Activated T-cell treated with anti-CD3 and anti-CD28 coated beads, Interleukin-2, amount 50 U/mL, for 24 hours (primary cell): ENCODE measurements at regions not wholly inside any gene's neighbourhood (a gene's known extent, or its start where the extent isn't known, plus 50 kb on each side); places are given as distances from the start of the nearest gene placed in this dataset.

ENCODE experiments used
- DNase-seq: peaks from one replicate; pipeline ENCODE4 v3.0.0-alpha.2; 2020
- H3K27ac Mint-ChIP-seq: 2 replicates; pipeline ENCODE4 v1.8.0; 2020; ENCODE audit warnings: mild to moderate bottlenecking, mixed read lengths
- H3K27me3 Mint-ChIP-seq: 2 replicates; pipeline ENCODE4 v1.8.0; 2020; ENCODE audit warnings: mixed read lengths
- H3K36me3 Mint-ChIP-seq: 2 replicates; pipeline ENCODE4 v1.8.0; 2020; ENCODE audit warnings: low read depth, mixed read lengths
- H3K4me1 Mint-ChIP-seq: 2 replicates; pipeline ENCODE4 v1.8.0; 2020; ENCODE audit warnings: low read depth, mixed read lengths
- H3K4me3 Mint-ChIP-seq: 2 replicates; pipeline ENCODE4 v1.8.0; 2020; ENCODE audit warnings: mild to moderate bottlenecking, moderate library complexity, mixed read lengths
- H3K9me3 Mint-ChIP-seq: 2 replicates; pipeline ENCODE4 v1.8.0; 2020; ENCODE audit warnings: mixed read lengths

- Mint-ChIP-seq H3K27ac (no peak overlapping the region), H3K4me3 (no peak overlapping the region), H3K36me3 (no peaks in the 10 kb centered on the region), H3K9me3 (no peaks in the 10 kb centered on the region), H3K4me1 (no peaks in the 10 kb centered on the region), H3K27me3 (no peaks in the 10 kb centered on the region)
- DNase-seq = no peak
These were observed 108.8 kb upstream of the MCTP2 start for GRCh38 chr15:94122516-94122915.

DNA sequence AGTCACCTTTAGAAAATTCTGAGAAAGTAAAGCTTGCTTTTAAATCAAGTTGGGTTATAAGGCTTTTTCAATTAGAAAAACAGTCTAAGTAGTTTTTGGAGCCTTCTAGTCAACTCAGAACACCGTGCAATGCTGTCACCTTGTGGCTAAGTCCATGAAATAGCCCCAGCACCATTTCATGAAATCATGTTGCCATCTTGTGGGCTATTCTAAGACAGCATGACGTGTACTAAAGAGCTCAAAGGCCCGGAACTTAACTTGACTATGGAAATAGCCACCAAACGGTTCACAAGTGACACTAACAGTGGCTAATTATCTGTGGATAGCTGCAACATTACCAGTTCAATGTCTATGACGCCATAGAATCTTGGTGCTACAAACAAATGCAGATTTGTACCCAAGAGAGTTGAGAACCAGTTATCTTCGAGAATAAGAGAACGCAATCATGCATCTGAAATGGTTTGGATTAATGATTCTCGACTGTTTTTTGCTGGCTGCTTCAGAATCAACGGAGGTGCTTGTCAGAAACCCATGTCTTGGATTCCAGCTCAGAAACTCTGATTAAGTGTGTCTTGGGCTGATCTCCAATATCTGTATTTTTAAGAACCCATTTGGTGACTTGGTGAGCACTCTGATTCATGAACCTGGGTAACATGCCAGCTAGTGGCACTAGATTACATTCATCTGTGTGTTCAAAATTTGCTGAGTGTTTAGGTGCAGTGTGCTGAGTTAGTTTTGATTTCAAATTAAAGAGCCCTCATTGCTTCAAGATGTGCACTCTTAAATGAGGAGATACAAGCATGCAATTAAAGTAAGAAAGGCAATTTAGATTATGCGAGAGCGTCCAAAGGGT is 111.2 kb upstream of the MCTP2 start:
- no peaks in the 10 kb centered on the region for H3K4me1 Mint-ChIP-seq
- no peak overlapping the region for H3K27ac Mint-ChIP-seq
- H3K27me3 Mint-ChIP-seq = no peaks in the 10 kb centered on the region
- no peak for DNase-seq
- H3K36me3 Mint-ChIP-seq = no peaks in the 10 kb centered on the region
- no peak overlapping the region for H3K4me3 Mint-ChIP-seq
- no peaks in the 10 kb centered on the region for H3K9me3 Mint-ChIP-seq

DNA sequence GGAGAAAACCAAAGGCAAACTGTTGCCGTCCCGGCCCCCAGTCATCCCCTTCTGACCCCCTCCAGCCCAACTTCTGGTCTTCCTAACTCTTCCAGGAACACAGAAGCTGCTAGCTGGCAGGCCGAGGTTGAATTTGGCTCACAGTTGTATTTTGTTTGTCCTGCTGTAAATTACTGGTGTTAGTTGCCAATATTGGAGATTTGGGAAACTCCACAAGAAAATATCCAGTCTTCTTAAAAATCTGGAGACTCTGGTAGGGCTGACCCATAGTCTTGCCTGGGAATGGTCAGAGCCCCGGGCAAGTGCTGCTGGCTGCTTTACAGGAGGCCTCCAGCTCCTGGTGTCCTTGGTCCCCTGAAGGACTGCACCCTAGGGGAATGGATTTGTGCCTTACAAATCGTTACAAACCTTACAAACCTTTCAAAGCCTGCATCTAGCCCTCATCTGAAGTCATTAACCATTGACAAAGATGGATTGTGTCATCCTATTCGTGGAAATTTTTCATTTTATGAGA is 112.0 kb upstream of the MCTP2 start:
- H3K4me1 Mint-ChIP-seq = no peaks in the 10 kb centered on the region
- peaks cover 3% of the 10 kb centered on the region for H3K27me3 Mint-ChIP-seq
- H3K27ac Mint-ChIP-seq = no peak overlapping the region
- H3K9me3 Mint-ChIP-seq = no peaks in the 10 kb centered on the region
- no peaks in the 10 kb centered on the region for H3K36me3 Mint-ChIP-seq
- H3K4me3 Mint-ChIP-seq = no peak overlapping the region
- no peak for DNase-seq

GRCh38 chr15:94110476-94111130 is 120.8 kb upstream of the MCTP2 start:
- Mint-ChIP-seq H3K4me3 (no peak overlapping the region), H3K9me3 (no peaks in the 10 kb centered on the region), H3K36me3 (no peaks in the 10 kb centered on the region), H3K4me1 (no peaks in the 10 kb centered on the region), H3K27ac (no peak overlapping the region), H3K27me3 (peaks cover 30% of the 10 kb centered on the region)
- no peak for DNase-seq

DNA sequence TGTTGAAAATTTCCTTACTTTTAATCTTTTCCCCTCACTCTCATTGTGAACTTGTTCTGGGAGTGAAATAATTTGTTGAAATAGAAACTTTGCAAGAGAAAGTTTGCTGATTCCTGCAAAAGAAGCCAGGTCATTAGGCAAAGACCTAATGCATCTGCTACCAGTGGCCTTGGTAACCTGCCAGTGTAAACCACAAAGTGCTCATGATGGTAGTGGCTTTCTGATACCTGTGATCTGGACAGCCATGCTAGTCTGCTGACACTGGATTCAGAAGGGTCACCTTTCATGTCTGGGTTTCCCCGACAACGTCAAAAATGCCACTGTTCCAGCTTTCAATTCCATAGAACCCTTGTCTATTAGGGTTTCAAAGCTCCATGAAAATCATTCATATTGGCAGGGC is 123.7 kb upstream of the MCTP2 start:
- no peaks in the 10 kb centered on the region for H3K36me3 Mint-ChIP-seq
- no peak overlapping the region for H3K4me3 Mint-ChIP-seq
- DNase-seq = no peak
- no peaks in the 10 kb centered on the region for H3K9me3 Mint-ChIP-seq
- no peaks in the 10 kb centered on the region for H3K4me1 Mint-ChIP-seq
- peaks cover 36% of the 10 kb centered on the region for H3K27me3 Mint-ChIP-seq
- H3K27ac Mint-ChIP-seq = no peak overlapping the region

DNA sequence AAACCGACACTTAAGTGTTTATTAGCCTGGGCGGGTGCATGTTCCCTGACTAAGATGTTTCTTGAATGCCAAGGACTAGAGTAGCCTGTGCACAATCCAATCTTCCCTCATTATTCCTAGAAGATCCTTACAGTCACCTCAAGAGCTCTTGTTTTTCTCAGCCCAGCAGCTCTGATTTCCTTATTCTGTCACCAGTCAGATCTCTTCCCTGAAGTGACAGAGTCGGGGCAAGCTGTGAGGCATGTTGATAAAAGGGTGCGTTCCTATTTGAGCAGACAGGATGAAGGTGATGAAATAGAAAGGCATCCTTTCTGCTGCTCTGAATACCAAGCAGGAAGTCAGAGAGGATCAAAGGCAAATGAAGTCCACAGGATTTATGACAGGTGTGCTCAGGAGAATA is 125.6 kb upstream of the MCTP2 start:
- no peak overlapping the region for H3K4me3 Mint-ChIP-seq
- no peaks in the 10 kb centered on the region for H3K9me3 Mint-ChIP-seq

GRCh38 chr15:94100863-94101262 is 130.5 kb upstream of the MCTP2 start:
- no peak overlapping the region for H3K27ac Mint-ChIP-seq

More for the DNA sequence above, 125.6 kb upstream of the MCTP2 start:
- H3K27ac Mint-ChIP-seq = no peak overlapping the region
- H3K36me3 Mint-ChIP-seq = no peaks in the 10 kb centered on the region
- H3K4me1 Mint-ChIP-seq = no peaks in the 10 kb centered on the region
- no peak for DNase-seq
- peaks cover 39% of the 10 kb centered on the region for H3K27me3 Mint-ChIP-seq

DNA sequence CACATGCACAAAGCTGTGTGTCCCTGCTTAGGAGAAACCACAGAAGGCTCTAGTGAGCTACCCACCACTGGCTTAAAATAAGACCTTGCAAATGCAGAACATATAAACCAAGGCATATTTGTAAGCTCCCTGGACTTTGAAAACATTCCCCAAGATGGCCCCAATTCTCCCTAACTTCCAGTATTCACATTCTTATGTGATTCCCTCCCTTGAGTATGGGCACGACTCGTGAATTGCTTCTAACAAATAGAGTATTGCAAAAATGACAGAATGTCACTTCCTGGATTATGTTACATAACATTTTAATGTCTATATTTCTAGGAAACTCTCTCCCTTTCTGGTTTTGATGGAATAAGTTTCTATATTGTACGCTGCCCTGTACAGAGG is 131.8 kb upstream of the MCTP2 start:
- no peak for DNase-seq
- Mint-ChIP-seq H3K27me3 (peaks cover 33% of the 10 kb centered on the region), H3K9me3 (no peaks in the 10 kb centered on the region), H3K27ac (no peak overlapping the region), H3K4me1 (no peaks in the 10 kb centered on the region), H3K36me3 (no peaks in the 10 kb centered on the region), H3K4me3 (no peak overlapping the region)

More at GRCh38 chr15:94100863-94101262, 130.5 kb upstream of the MCTP2 start:
- no peaks in the 10 kb centered on the region for H3K36me3 Mint-ChIP-seq
- H3K27me3 Mint-ChIP-seq = peaks cover 42% of the 10 kb centered on the region
- H3K4me3 Mint-ChIP-seq = no peak overlapping the region
- no peaks in the 10 kb centered on the region for H3K4me1 Mint-ChIP-seq
- no peaks in the 10 kb centered on the region for H3K9me3 Mint-ChIP-seq
- DNase-seq = no peak

DNA sequence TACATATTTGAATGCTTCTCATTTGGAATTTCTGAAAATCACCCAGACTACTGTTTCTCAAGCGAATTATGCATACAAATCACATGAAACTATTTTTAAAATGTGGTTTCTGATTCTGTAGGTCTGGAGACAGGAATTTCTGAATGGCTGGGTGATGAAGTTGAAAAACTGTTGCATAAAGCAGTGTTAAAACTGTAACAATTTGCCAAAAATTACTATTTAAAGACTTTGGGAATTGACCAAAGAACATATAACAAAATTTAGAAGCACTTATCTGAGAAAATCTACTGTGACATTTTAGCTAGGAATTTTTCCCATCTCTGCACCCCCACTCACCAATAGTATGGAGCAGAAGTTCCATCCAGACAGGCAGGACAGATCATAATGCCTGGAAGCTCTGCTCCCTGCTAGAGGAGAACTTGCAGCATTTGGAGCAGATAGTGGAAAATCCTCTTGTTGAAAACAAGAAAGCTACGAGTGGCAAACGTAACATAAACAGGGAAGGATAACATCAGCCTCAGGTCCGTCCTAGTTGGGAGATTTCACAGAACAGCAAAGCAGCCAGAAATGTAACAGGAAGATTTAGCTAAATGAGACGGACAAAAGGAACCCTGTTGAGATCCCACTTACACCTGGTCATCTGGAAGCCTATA is 132.3 kb upstream of the MCTP2 start:
- peaks cover 28% of the 10 kb centered on the region for H3K27me3 Mint-ChIP-seq
- H3K4me1 Mint-ChIP-seq = no peaks in the 10 kb centered on the region
- H3K27ac Mint-ChIP-seq = no peak overlapping the region
- H3K4me3 Mint-ChIP-seq = no peak overlapping the region
- H3K9me3 Mint-ChIP-seq = no peaks in the 10 kb centered on the region
- H3K36me3 Mint-ChIP-seq = no peaks in the 10 kb centered on the region
- no peak for DNase-seq

GRCh38 chr15:94097552-94097951 is 133.8 kb upstream of the MCTP2 start:
- DNase-seq = no peak
- Mint-ChIP-seq H3K4me3 (no peak overlapping the region), H3K27me3 (peaks cover 21% of the 10 kb centered on the region)

DNA sequence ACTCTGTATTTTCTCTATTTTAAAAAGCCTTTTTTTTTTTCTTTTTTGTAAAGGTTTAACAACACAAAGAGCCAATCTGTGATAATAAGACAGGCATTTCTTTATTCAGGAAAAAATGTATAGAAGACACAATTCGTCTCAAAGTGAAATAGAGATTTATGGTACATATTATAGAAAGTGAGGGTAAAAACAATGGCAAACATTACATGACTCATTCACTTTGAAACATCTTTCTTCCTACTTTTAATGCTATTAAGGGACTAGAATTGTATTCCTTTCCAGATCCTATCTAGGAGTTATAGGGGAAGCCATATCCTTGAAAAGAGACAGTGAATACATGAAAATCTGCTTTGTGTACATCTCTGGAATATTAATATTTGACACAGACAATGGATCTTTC is 137.1 kb upstream of the MCTP2 start:
- no peaks in the 10 kb centered on the region for H3K9me3 Mint-ChIP-seq
- H3K36me3 Mint-ChIP-seq = no peaks in the 10 kb centered on the region
- DNase-seq = no peak
- no peak overlapping the region for H3K27ac Mint-ChIP-seq
- H3K27me3 Mint-ChIP-seq = peaks cover 5% of the 10 kb centered on the region
- no peaks in the 10 kb centered on the region for H3K4me1 Mint-ChIP-seq
- H3K4me3 Mint-ChIP-seq = no peak overlapping the region

More at GRCh38 chr15:94097552-94097951, 133.8 kb upstream of the MCTP2 start:
- H3K36me3 Mint-ChIP-seq = no peaks in the 10 kb centered on the region
- H3K9me3 Mint-ChIP-seq = no peaks in the 10 kb centered on the region
- no peak overlapping the region for H3K27ac Mint-ChIP-seq
- no peaks in the 10 kb centered on the region for H3K4me1 Mint-ChIP-seq

GRCh38 chr15:94086341-94086740 is 145.0 kb upstream of the MCTP2 start:
- no peaks in the 10 kb centered on the region for H3K9me3 Mint-ChIP-seq
- H3K4me1 Mint-ChIP-seq = no peaks in the 10 kb centered on the region
- H3K36me3 Mint-ChIP-seq = no peaks in the 10 kb centered on the region
- no peak overlapping the region for H3K4me3 Mint-ChIP-seq
- H3K27ac Mint-ChIP-seq = no peak overlapping the region
- no peak for DNase-seq
- H3K27me3 Mint-ChIP-seq = no peaks in the 10 kb centered on the region

GRCh38 chr15:94083467-94084052 is 147.8 kb upstream of the MCTP2 start:
- Mint-ChIP-seq H3K4me3 (no peak overlapping the region), H3K9me3 (no peaks in the 10 kb centered on the region), H3K27me3 (no peaks in the 10 kb centered on the region), H3K27ac (no peak overlapping the region), H3K36me3 (no peaks in the 10 kb centered on the region), H3K4me1 (no peaks in the 10 kb centered on the region)
- no peak for DNase-seq

- Mint-ChIP-seq H3K4me1 (no peaks in the 10 kb centered on the region), H3K27ac (no peak overlapping the region), H3K4me3 (no peak overlapping the region), H3K27me3 (no peaks in the 10 kb centered on the region), H3K36me3 (no peaks in the 10 kb centered on the region), H3K9me3 (no peaks in the 10 kb centered on the region)
- DNase-seq = no peak
These were observed 149.5 kb upstream of the MCTP2 start for GRCh38 chr15:94081829-94082228.
